Panc1 (cell line): ENCODE measurements at regions not wholly inside any gene's neighbourhood (a gene's known extent, or its start where the extent isn't known, plus 50 kb on each side); places are given as distances from the start of the nearest gene placed in this dataset.

ENCODE experiments used
- ATAC-seq: fragments of 200-7000 bp; cut with Tn5 transposase; 2 replicates; pipeline ENCODE4 v1.9.1; 2020; ENCODE audit warnings: mild to moderate bottlenecking, moderate library complexity
- BruUV-seq: library from RNA; stranded (reverse); fragments of 400-500 nt; replicated peaks from 2 replicates; lab custom pipeline; 2021; lab: Mats Ljungman, UMichigan
- CTCF ChIA-PET: fragments of 300-600 bp; sonication (Branson Sonifier 250); formaldehyde crosslinking; loops from one replicate; lab custom pipeline; 2022; ENCODE audit warnings: antibody characterized with exemption; lab: Charles Lee
- POLR2A ChIA-PET: fragments of 300-600 bp; sonication (Branson Sonifier 250); formaldehyde crosslinking; loops from one replicate; lab custom pipeline; 2022; ENCODE audit warnings: antibody characterized with exemption; lab: Charles Lee
- DNase-seq: peaks from one replicate; pipeline ENCODE4 v3.0.0-alpha.2; 2010; ENCODE audit warnings: low read depth, low spot score
- H3K27ac ChIP-seq: 2 replicates; pipeline ENCODE4 v1.5.1; 2011; ENCODE audit warnings: mild to moderate bottlenecking, low read length, inconsistent platforms
- H3K27me3 ChIP-seq: fragments of 200-500 bp; sonication (Bioruptor generic); 2 replicates; pipeline ENCODE4 v1.6.0; 2014; ENCODE audit warnings: low read length, inconsistent platforms; ENCODE audit not compliant: control insufficient read depth, insufficient read depth
- H3K36me3 ChIP-seq: fragments of 200-500 bp; sonication (Bioruptor generic); 2 replicates; pipeline ENCODE4 v1.5.1; 2014; ENCODE audit warnings: inconsistent platforms, mild to moderate bottlenecking, low read length, moderate library complexity; ENCODE audit not compliant: control insufficient read depth, insufficient read depth
- H3K4me1 ChIP-seq: 2 replicates; pipeline ENCODE4 v1.5.1; 2011; ENCODE audit warnings: inconsistent platforms, mild to moderate bottlenecking, low read length, moderate library complexity; ENCODE audit not compliant: control insufficient read depth, insufficient read depth
- H3K4me3 ChIP-seq, 2 experiments: 2 replicates each; pipeline ENCODE4 v1.5.1; 2011 to 2012; ENCODE audit warnings: low read depth in 2 of 2, low read length in 2 of 2, mild to moderate bottlenecking in 2 of 2, inconsistent platforms in 1 of 2, moderate library complexity in 1 of 2
- H3K9me3 ChIP-seq: fragments of 200-500 bp; sonication (Bioruptor generic); 2 replicates; pipeline ENCODE4 v1.5.1; 2014; ENCODE audit warnings: low read depth, mild to moderate bottlenecking, inconsistent platforms, low read length, moderate library complexity; ENCODE audit not compliant: control insufficient read depth, insufficient read depth
- POLR2AphosphoS5 ChIP-seq: IDR thresholded peaks from 2 replicates; pipeline ENCODE4 v1.6.1; 2012; ENCODE audit warnings: mild to moderate bottlenecking, low read depth, low read length, moderate library complexity
- SIN3A ChIP-seq: IDR thresholded peaks from 2 replicates; pipeline ENCODE4 v1.6.1; 2012; ENCODE audit warnings: low read depth, mild to moderate bottlenecking, low read length, moderate library complexity, borderline replicate concordance; ENCODE audit not compliant: insufficient read depth
- TCF7L2 ChIP-seq: IDR thresholded peaks from 2 replicates; pipeline ENCODE4 v1.6.1; 2011; ENCODE audit warnings: mild to moderate bottlenecking, low read depth, low read length, inconsistent platforms
- in situ Hi-C: cut with HindIII; loops from 2 replicates; pipeline ENCODE4 v1.10.0; 2016; ENCODE audit warnings: low sequenced_read_pairs, low pct_unique_long_range_greater_than_20kb
- intact Hi-C: fragments of 100-400 bp; cut with micrococcal nuclease; formaldehyde crosslinking; loops from one replicate; pipeline ENCODE4 v1.10.0; 2022; ENCODE audit not compliant: unreplicated experiment
- TF ChIP-seq, protein P1 (sequence below), 2 experiments: IDR thresholded peaks; 2 replicates each; pipeline ENCODE4 v1.6.1; 2011 to 2012; ENCODE audit warnings: low read depth in 2 of 2, control low read depth in 1 of 2, low read length in 1 of 2, mild to moderate bottlenecking in 1 of 2, moderate library complexity in 1 of 2; ENCODE audit not compliant: insufficient read depth in 1 of 2
- TF ChIP-seq, protein P2 (sequence below): fragments of 450-650 bp; IDR thresholded peaks from 2 replicates; pipeline ENCODE4 v1.5.1; 2017; ENCODE audit warnings: mild to moderate bottlenecking

DNA sequence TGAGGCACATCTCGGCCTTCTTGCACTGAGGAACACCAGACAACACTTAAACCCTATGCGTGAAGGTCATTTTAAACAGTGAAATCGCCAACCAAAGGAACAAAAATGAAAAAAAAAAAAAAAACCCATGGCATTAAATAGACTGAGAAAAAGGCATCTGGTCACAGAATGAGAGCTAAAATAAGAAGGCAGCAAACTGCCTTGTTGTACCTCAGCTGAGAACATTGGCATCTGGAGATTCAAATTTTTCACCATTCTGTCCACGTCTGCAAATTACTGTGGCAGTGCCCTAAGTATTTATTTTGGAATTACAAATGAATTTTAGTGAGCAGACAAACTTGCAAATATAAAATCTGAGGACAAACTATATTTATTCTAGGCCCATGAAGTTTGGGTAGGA, 82.6 kb upstream of the POU1F1 start:
- DNase-seq = no peak
- no peak overlapping the region for H3K4me3 ChIP-seq
- POLR2A ChIA-PET = no interaction called here
- intact Hi-C loops (no loop called here), in situ Hi-C loops (no loop called here)
- H3K36me3 ChIP-seq = no peaks in the 10 kb centered on the region
- no peak overlapping the region for H3K27ac ChIP-seq
- no peak for TF ChIP-seq SIN3A
- TF ChIP-seq, protein P1, sequence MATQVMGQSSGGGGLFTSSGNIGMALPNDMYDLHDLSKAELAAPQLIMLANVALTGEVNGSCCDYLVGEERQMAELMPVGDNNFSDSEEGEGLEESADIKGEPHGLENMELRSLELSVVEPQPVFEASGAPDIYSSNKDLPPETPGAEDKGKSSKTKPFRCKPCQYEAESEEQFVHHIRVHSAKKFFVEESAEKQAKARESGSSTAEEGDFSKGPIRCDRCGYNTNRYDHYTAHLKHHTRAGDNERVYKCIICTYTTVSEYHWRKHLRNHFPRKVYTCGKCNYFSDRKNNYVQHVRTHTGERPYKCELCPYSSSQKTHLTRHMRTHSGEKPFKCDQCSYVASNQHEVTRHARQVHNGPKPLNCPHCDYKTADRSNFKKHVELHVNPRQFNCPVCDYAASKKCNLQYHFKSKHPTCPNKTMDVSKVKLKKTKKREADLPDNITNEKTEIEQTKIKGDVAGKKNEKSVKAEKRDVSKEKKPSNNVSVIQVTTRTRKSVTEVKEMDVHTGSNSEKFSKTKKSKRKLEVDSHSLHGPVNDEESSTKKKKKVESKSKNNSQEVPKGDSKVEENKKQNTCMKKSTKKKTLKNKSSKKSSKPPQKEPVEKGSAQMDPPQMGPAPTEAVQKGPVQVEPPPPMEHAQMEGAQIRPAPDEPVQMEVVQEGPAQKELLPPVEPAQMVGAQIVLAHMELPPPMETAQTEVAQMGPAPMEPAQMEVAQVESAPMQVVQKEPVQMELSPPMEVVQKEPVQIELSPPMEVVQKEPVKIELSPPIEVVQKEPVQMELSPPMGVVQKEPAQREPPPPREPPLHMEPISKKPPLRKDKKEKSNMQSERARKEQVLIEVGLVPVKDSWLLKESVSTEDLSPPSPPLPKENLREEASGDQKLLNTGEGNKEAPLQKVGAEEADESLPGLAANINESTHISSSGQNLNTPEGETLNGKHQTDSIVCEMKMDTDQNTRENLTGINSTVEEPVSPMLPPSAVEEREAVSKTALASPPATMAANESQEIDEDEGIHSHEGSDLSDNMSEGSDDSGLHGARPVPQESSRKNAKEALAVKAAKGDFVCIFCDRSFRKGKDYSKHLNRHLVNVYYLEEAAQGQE (IDR thresholded peaks at IDR 0.05; ENCODE audit: insufficient read depth in 1 of 2, low read depth in 2 of 2, low read length in 1 of 2) = no peak
- TF ChIP-seq, protein P2, sequence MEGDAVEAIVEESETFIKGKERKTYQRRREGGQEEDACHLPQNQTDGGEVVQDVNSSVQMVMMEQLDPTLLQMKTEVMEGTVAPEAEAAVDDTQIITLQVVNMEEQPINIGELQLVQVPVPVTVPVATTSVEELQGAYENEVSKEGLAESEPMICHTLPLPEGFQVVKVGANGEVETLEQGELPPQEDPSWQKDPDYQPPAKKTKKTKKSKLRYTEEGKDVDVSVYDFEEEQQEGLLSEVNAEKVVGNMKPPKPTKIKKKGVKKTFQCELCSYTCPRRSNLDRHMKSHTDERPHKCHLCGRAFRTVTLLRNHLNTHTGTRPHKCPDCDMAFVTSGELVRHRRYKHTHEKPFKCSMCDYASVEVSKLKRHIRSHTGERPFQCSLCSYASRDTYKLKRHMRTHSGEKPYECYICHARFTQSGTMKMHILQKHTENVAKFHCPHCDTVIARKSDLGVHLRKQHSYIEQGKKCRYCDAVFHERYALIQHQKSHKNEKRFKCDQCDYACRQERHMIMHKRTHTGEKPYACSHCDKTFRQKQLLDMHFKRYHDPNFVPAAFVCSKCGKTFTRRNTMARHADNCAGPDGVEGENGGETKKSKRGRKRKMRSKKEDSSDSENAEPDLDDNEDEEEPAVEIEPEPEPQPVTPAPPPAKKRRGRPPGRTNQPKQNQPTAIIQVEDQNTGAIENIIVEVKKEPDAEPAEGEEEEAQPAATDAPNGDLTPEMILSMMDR = no peak
- ATAC-seq = no peak
- no peaks in the 10 kb centered on the region for H3K9me3 ChIP-seq
- no peaks in the 10 kb centered on the region for H3K4me1 ChIP-seq
- H3K27me3 ChIP-seq = no peaks in the 10 kb centered on the region
- no TSS peak for BruUV-seq
- CTCF ChIA-PET = no interaction called here

DNA sequence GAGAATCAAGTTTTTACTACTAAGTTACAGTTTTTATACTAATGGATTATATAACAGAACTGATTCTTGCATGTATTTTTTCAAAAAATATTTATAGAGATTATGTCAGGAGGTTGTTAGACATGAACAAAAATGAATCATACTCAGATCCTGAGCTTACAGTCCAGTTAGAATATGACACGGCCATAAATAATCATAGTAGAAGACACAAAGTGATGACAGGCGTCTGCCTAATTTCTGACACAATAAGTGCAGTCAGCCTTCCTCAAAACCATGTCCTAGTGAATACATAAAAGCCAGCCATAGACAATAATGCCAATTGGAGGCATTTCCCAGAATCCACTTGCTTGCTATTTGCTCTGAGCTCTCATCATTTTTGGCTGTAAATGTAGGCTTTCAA, 81.7 kb upstream of the POU1F1 start:
- DNase-seq (no peak), ATAC-seq (no peak)
- H3K9me3 ChIP-seq = no peaks in the 10 kb centered on the region
- no peaks in the 10 kb centered on the region for H3K27me3 ChIP-seq
- BruUV-seq = no TSS peak
- no peak overlapping the region for H3K4me3 ChIP-seq
- TF ChIP-seq POLR2AphosphoS5 (no peak), SIN3A (no peak), TCF7L2 (no peak)
- TF ChIP-seq, protein P1 (IDR thresholded peaks at IDR 0.05; ENCODE audit: insufficient read depth in 1 of 2, low read depth in 2 of 2, low read length in 1 of 2) = no peak
- TF ChIP-seq, protein P2 = no peak
- no peaks in the 10 kb centered on the region for H3K4me1 ChIP-seq
- ChIA-PET POLR2A (no interaction called here), CTCF (no interaction called here)
- no peaks in the 10 kb centered on the region for H3K36me3 ChIP-seq
- intact Hi-C loops (no loop called here), in situ Hi-C loops (no loop called here)
- no peak overlapping the region for H3K27ac ChIP-seq
